ENCODE measurements at regions not wholly inside any gene's neighbourhood (a gene's known extent, or its start where the extent isn't known, plus 50 kb on each side); places are given as distances from the start of the nearest gene placed in this dataset.

GRCh38 chr5:175596761-175597189 lies 61.1 kb upstream of the HRH2 start:
- TF ChIP-seq CTCF (IDR thresholded peaks at IDR 0.05 in 2 of 3, conservative IDR thresholded peaks at IDR 0.05 in 1 of 3; ENCODE audit: borderline replicate concordance in 1 of 3, insufficient read depth in 1 of 3, low read depth in 2 of 3, low read length in 2 of 3) (no peak), POLR2AphosphoS5 (IDR thresholded peaks at IDR 0.05; ENCODE audit: low read depth, low read length) (no peak), MAX (IDR thresholded peaks at IDR 0.05) (no peak), EZH2 (IDR thresholded peaks at IDR 0.05) (no peak), POLR2A (IDR thresholded peaks at IDR 0.05; ENCODE audit: borderline replicate concordance, extremely low read depth, insufficient read depth, insufficient read length) (no peak)

Data from HCT116 (cell line).